Amygdala (tissue), 56 donors: ENCODE measurements at regions not wholly inside any gene's neighbourhood (a gene's known extent, or its start where the extent isn't known, plus 50 kb on each side); places are given as distances from the start of the nearest gene placed in this dataset.
"Not testable (repeated sequence)": the region's sequence is repeated elsewhere in the genome, so short reads cannot be mapped to it uniquely, and the experiment has no call there.

Source experiments
- DNase-seq, 56 donors: peaks; one replicate each; lab custom pipeline; 2025; lab: John Stamatoyannopoulos, UW

- DNase-seq = not testable (repeated sequence)
Measured at GRCh38 chr11:97102180-97102579, 712.4 kb downstream of the JRKL start.

- DNase-seq = no peak
Measured at GRCh38 chr11:97107604-97108003, 717.8 kb downstream of the JRKL start.

DNA sequence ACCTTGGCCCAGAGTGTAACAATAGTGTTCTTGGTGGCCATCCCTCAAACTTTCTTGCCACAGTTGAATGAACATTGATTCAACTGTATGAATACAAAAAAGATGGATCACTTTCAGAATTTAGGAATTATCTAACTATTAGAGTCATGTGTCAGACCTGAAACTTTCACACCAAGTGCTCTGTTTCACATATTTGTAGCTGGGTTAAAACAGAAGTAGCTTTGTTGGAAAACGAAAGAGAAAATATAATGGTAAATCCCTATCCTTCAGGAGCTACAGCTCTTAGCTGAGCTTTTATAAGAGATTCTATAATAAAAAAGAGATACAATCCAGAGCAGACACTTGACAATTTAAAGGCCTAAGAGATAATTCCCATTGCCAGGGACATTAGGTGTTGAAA lies 719.3 kb downstream of the JRKL start:
- DNase-seq = no peak

DNA sequence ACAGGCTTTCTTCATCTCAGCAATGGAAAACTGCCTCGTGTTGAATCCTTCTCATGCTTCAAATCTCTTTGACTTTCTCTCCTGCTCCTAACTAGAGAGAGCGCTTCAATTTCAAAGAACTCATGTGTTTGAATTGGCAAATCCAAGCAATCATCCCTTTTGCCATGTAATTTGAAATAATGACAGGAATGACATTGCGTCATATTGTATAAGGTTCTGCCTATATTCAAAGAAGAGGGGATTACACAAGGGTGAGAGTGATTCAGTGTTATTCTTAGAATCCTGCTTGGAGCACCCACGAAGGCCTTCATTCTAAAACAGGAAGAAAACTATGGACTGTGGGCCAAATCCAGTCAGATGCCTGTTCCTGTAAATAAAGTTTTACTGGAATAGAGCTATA lies 720.6 kb downstream of the JRKL start:
- DNase-seq = no peak

- no peak for DNase-seq
Measured at GRCh38 chr11:97111559-97111958, 721.7 kb downstream of the JRKL start.

- no peak for DNase-seq
Measured at GRCh38 chr11:97118614-97119200, 728.9 kb downstream of the JRKL start.

GRCh38 chr11:97123237-97123636 lies 733.4 kb downstream of the JRKL start:
- no peak for DNase-seq

DNA sequence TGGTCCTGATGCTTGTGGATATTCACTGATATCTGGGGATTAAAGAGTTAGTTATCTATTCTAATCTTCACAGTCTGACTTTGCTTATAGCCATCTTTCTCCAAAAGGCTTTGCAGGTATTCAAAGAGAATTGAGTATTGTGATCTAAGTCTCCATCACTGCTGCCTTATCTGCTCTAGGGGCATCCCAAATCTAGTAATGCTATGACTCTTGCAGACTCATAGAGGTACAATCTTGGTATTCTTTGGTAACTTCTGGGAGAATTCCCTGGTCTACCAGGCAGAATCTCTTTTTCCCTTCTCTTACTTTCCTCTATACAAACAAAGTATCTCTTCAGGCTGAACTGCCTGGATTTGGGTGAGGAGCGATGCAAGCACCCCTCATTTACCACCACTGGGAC lies 746.3 kb downstream of the JRKL start:
- DNase-seq = no peak

- DNase-seq = no peak
Measured at GRCh38 chr11:97140885-97141494, 751.2 kb downstream of the JRKL start.

GRCh38 chr11:97143463-97143862 lies 753.6 kb downstream of the JRKL start:
- DNase-seq = no peak

- DNase-seq = no peak
Measured at GRCh38 chr11:97149741-97150140, 759.9 kb downstream of the JRKL start.

DNA sequence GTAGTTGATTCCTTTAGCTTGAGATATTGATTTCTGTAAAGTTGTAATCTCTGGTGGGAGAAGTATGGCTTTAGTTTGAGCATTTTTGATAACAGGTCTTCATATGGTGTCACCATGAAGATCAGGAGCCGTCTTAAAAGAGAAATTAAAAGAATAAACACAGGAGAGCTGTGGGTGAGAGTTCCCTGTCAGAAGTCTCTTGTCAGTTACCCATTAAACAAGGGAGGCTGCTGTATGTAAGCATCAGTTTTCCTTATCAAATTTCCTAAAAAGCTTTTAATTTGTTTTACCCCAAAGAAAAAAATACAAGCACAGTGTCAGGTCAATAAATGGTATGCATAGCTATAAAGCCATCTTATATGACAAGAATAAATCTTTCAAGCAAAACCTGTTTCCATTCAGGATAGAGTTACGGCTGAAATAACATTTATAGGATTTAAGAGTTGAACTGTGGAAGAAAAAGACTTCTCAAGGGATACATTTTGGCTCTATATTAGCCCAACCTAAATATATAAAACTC lies 767.5 kb downstream of the JRKL start:
- no peak for DNase-seq

- no peak for DNase-seq
Measured at GRCh38 chr11:97158243-97158642, 768.4 kb downstream of the JRKL start.

DNA sequence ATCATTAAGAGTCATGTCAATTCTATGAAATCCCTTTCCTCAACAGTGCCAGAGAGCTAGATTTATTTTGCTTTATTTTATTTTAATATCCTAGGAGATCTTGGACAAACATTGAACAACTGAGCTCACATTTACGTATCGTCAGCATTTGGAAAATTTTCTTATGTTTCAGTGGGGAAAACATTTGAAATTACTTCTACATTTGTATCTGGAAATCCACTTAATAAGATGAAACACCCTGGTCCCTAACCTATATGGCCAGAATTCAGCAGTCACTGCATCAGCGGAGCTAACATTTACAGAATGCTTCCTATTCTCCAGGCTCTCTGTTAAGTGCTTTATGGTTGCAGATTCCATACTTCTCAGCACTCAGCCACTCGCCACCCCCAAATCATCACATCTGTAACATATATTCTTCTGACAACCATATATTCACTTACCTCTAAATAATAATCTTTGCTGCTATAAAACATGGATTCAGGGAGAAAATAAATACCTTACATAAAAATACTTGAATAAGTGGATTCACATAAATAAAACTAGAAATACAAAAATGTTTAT lies 773.9 kb downstream of the JRKL start:
- DNase-seq = no peak

DNA sequence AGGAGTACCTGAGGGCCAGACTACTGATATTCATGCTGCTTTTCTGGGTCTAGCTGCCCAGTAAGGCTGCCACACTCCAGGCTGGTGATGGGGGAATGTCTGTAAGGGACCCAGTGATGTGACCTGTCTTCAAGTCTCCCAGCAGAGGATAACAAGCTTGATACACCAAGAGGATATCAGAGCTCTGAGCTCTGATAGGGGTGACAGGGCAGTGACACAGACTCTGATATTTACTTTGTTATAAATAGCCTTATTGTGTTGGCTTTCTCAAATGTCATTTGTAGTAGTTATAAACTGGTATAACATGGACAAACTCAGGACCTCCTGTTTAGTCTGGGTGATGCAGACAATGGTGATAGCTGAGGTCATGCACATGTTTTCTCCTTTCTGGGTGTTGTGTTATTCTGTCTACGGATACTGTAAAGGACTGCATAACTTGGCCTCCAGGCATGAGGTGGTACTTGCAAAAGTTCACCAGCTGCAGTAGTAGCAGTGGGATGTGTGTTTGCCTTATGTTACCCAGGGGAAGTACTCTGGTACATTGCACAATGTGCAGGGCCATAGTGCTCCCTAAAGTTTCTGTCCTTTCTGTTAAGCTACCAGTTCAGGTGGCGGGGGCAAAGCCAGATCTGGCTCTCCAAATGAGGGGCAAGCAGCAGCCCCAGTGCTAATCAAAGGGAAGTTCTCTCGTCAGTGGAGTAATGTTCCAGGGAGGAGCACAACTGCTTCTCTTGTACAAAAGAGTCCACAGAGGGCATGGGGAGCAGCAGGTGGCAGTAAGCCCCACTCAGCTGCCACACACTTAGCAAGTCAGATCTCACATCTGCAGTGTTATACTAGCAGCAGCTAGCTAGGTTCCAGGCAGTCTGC lies 812.2 kb downstream of the JRKL start:
- no peak for DNase-seq

DNA sequence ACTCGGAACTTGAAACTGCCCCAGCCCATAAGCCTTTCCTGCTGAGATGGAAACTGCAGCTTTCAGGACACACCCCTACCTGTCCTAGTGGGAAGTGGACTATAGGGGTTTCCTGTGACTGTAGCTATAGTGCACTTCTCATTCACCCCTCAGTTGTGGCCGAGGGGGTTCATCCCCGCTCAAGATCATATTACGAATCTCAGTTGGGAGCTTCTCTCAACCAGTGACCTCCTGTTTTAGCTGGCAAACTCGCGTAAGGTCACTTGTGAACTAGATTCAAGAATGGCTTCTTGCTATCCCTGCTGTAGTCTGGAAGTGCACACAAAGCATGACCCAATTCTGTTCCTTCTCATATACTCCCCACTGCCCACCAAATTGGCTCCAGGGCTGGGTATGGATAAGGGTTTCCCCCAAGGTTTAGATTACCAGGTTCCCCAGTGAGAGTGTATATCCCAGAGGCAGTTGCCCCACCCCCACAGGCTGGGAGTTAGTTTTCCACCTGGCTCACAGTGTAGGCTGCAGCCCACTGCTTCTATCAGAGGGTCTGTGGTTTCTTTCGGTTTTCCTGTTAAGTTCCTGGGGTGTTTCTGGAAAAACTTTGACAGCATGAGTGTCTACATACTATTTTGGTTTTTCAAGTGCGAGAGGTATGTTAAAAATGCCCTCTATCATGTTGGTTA lies 812.9 kb downstream of the JRKL start:
- DNase-seq = no peak

DNA sequence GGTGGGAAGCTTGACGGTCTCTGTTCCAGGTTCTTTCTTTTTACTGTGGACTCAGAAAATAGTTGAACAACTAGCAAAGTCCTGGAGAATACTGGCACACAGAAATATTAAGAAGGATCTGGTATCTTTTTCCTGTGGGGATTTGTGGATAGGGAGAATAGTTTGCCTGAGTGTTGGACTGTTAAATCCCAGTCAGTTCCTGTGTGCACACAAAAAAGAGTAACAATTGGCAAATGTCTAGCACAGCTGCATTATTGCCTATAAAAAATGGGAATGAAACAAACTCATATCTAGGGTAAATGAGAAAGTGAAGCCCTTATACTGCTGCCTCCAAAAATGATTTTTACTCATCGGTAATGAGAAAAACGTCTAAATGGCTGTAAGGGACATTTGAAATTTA lies 828.2 kb downstream of the JRKL start:
- no peak for DNase-seq

GRCh38 chr11:97223647-97224046 lies 833.8 kb downstream of the JRKL start:
- no peak for DNase-seq

- DNase-seq = no peak
Measured at GRCh38 chr11:97224396-97224795, 834.6 kb downstream of the JRKL start.

- DNase-seq = no peak
Measured at GRCh38 chr11:97225794-97226193, 836.0 kb downstream of the JRKL start.

DNA sequence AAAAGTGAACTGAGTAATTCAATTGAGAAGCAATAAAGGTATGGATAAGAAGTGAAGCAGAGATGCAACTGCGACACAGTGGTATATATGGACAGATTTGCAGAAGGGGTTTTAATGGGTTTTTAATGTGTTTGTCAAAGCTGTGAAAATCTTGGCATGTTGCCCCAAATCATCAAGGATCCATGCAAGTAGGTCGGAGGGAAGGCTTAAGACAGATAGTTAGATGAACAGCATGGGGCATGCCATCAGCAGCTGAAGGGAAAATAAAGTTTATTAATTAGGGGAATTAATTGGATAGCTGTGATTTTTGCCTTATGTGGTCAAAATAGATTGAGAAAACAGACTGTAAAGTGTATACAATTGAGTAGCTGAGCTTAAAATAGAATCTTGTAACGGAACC lies 840.1 kb downstream of the JRKL start:
- no peak for DNase-seq
